GM12878 (cell line): ENCODE measurements at regions not wholly inside any gene's neighbourhood (a gene's known extent, or its start where the extent isn't known, plus 50 kb on each side); places are given as distances from the start of the nearest gene placed in this dataset.

Source experiments
- ATAC-seq: fragments of 200-7000 bp; cut with Tn5 transposase; 3 replicates; pipeline ENCODE4 v1.9.1; 2020; ENCODE audit warnings: mild to moderate bottlenecking, moderate library complexity
- BruUV-seq: library from RNA; stranded (reverse); fragments of 400-500 nt; replicated peaks from 2 replicates; lab custom pipeline; 2021; lab: Mats Ljungman, UMichigan
- CTCF ChIA-PET: fragments of 300-600 bp; sonication (Branson Sonifier 250); formaldehyde crosslinking; extraction: SDS; loops from one replicate; lab custom pipeline; 2021; ENCODE audit warnings: inconsistent platforms; lab: Yijun Ruan, JAX
- POLR2A ChIA-PET: fragments of 350-600 bp; formaldehyde crosslinking; extraction: SDS; loops from one replicate; lab custom pipeline; 2021; ENCODE audit warnings: inconsistent platforms; lab: Charles Lee
- RAD21 ChIA-PET: fragments of 300-600 bp; sonication (Branson Sonifier 250); formaldehyde crosslinking; loops from one replicate; lab custom pipeline; 2023; ENCODE audit warnings: antibody characterized with exemption; ENCODE audit not compliant: unreplicated experiment; lab: Charles Lee
- SMC1A ChIA-PET: fragments of 300-600 bp; sonication (Branson Sonifier 250); formaldehyde crosslinking; loops from one replicate; lab custom pipeline; 2023; ENCODE audit not compliant: unreplicated experiment, uncharacterized antibody; lab: Charles Lee
- DNase-seq: peaks from one replicate; pipeline ENCODE4 v3.0.0-alpha.2; 2011; ENCODE audit warnings: low read depth, low spot score
- FAIRE-seq: peaks from 3 replicates; lab custom pipeline; 2011; peaks lifted over from hg19 to GRCh38; lab: Jason Lieb, UNC
- H2AFZ ChIP-seq: 2 replicates; pipeline ENCODE4 v1.6.0; 2011; ENCODE audit warnings: low read depth, low read length, control low read depth; ENCODE audit not compliant: control insufficient read depth
- H3K27ac ChIP-seq: 2 replicates; pipeline ENCODE4 v1.5.1; 2011; ENCODE audit warnings: control low read depth; ENCODE audit not compliant: control insufficient read depth, insufficient read depth
- H3K27me3 ChIP-seq, 2 experiments: replicated peaks in 1 of 2; 2 replicates each; pipeline versions ENCODE4 v1.6.0 to v1.6.1; 2011; ENCODE audit warnings: low read length in 1 of 2; ENCODE audit not compliant: control insufficient read depth in 2 of 2, insufficient read depth in 2 of 2
- H3K36me3 ChIP-seq, 2 experiments: 2 replicates each; pipeline ENCODE4 v1.5.1; 2011; ENCODE audit warnings: low read length in 1 of 2; ENCODE audit not compliant: control insufficient read depth in 2 of 2, insufficient read depth in 2 of 2
- H3K4me1 ChIP-seq: 2 replicates; pipeline ENCODE4 v1.6.1; 2011; ENCODE audit warnings: mild to moderate bottlenecking, low read length, moderate library complexity, mixed read lengths; ENCODE audit not compliant: control insufficient read depth, insufficient read depth
- H3K4me2 ChIP-seq: 2 replicates; pipeline ENCODE4 v1.6.0; 2011; ENCODE audit warnings: control low read depth; ENCODE audit not compliant: control insufficient read depth, insufficient read depth
- H3K4me3 ChIP-seq: fragments of 200-600 bp; sonication (generic); 2 replicates; pipeline ENCODE4 v1.5.1; 2016
- H3K79me2 ChIP-seq: 2 replicates; pipeline ENCODE4 v1.6.0; 2011; ENCODE audit warnings: low read length; ENCODE audit not compliant: control insufficient read depth, insufficient read depth
- H3K9ac ChIP-seq: 2 replicates; pipeline ENCODE4 v1.8.0; 2011; ENCODE audit warnings: low read length, control low read depth, mixed read lengths; ENCODE audit not compliant: control insufficient read depth, insufficient read depth
- H3K9me3 ChIP-seq: replicated peaks from 3 replicates; pipeline ENCODE4 v1.5.1; 2011; ENCODE audit warnings: mild to moderate bottlenecking, low read length; ENCODE audit not compliant: control insufficient read depth, insufficient read depth
- H4K20me1 ChIP-seq: 2 replicates; pipeline ENCODE4 v1.6.0; 2011; ENCODE audit not compliant: control insufficient read depth, insufficient read depth
- BMI1 ChIP-seq: fragments of 450-650 bp; IDR thresholded peaks from 2 replicates; pipeline ENCODE4 v1.6.1; 2016; ENCODE audit warnings: mild to moderate bottlenecking, moderate library complexity, borderline replicate concordance
- E2F4 ChIP-seq: IDR thresholded peaks from 2 replicates; pipeline ENCODE4 v1.6.1; 2012; ENCODE audit warnings: low read depth, low read length, improper control_type of control experiment
- ESRRA ChIP-seq: IDR thresholded peaks from 2 replicates; pipeline ENCODE4 v1.6.1; 2012; ENCODE audit warnings: mild to moderate bottlenecking, low read length, improper control_type of control experiment
- KDM1A ChIP-seq: fragments of 200-600 bp; sonication (generic); IDR thresholded peaks from 2 replicates; pipeline ENCODE4 v1.6.1; 2016; ENCODE audit warnings: borderline replicate concordance
- MEF2B ChIP-seq: fragments of 450-650 bp; IDR thresholded peaks from 2 replicates; pipeline ENCODE4 v1.6.1; 2018; ENCODE audit warnings: mild to moderate bottlenecking, moderate library complexity; ENCODE audit not compliant: partially characterized antibody, poor library complexity, severe bottlenecking
- MTA2 ChIP-seq: fragments of 450-650 bp; IDR thresholded peaks from 2 replicates; pipeline ENCODE4 v1.6.1; 2016; ENCODE audit warnings: low read depth, mild to moderate bottlenecking, moderate library complexity
- MYB ChIP-seq: fragments of 150-350 bp; IDR thresholded peaks from 2 replicates; pipeline ENCODE4 v1.6.1; 2014; ENCODE audit warnings: mild to moderate bottlenecking, low read depth, low read length, borderline replicate concordance
- MYC ChIP-seq: IDR thresholded peaks from 2 replicates; pipeline ENCODE4 v1.6.1; 2011; ENCODE audit warnings: mild to moderate bottlenecking, low read length, moderate library complexity, inconsistent platforms; ENCODE audit not compliant: insufficient read depth, insufficient replicate concordance, insufficient read length, severe bottlenecking
- RCOR1 ChIP-seq: conservative IDR thresholded peaks from 2 replicates; pipeline ENCODE4 v1.6.1; 2012; ENCODE audit warnings: low read depth, low read length, improper control_type of control experiment
- SPI1 ChIP-seq: IDR thresholded peaks from 2 replicates; pipeline ENCODE4 v1.6.1; 2011; ENCODE audit warnings: low read depth, mild to moderate bottlenecking, low read length, moderate library complexity, borderline replicate concordance; ENCODE audit not compliant: insufficient read depth
- ZNF217 ChIP-seq: fragments of 450-650 bp; IDR thresholded peaks from 2 replicates; pipeline ENCODE4 v1.6.1; 2017; ENCODE audit warnings: antibody characterized with exemption, mild to moderate bottlenecking
- ZNF384 ChIP-seq: IDR thresholded peaks from 2 replicates; pipeline ENCODE4 v1.6.1; 2012; ENCODE audit warnings: low read depth, mild to moderate bottlenecking, low read length, improper control_type of control experiment, borderline replicate concordance
- ZNF622 ChIP-seq: fragments of 450-650 bp; IDR thresholded peaks from 2 replicates; pipeline ENCODE4 v1.6.1; 2017; ENCODE audit warnings: mild to moderate bottlenecking, inconsistent platforms
- WGBS: methylation state at CpG from one replicate; pipeline ENCODE4 v1.1.6; 2016; ENCODE audit warnings: low lambda C conversion rate; ENCODE audit not compliant: insufficient replicate concordance, insufficient coverage; ENCODE audit errors: missing lambda C conversion rate; 5-methylcytosine and 5-hydroxymethylcytosine counted together
- in situ Hi-C: fragments of 300-500 bp; cut with MboI; formaldehyde crosslinking; loops from 9 replicates; pipeline ENCODE4 v1.14.3; 2018; ENCODE audit warnings: mixed read lengths
- intact Hi-C: fragments of 100-400 bp; cut with micrococcal nuclease; formaldehyde crosslinking; loops from one replicate; pipeline ENCODE4 v1.14.2; 2022; ENCODE audit not compliant: unreplicated experiment
- TF ChIP-seq, protein P1 (sequence below): fragments of 450-650 bp; conservative IDR thresholded peaks from 2 replicates; pipeline ENCODE4 v1.6.1; 2017; ENCODE audit warnings: mild to moderate bottlenecking, moderate library complexity

GRCh38 chr13:103236213-103236612 lies 170.0 kb upstream of the SLC10A2 start (continued):
- no peak for TF ChIP-seq MYB

GRCh38 chr13:103229674-103230073 lies 163.5 kb upstream of the SLC10A2 start:
- H3K27me3 ChIP-seq, result no peaks in the 10 kb centered on the region
- DNase-seq (no peak), ATAC-seq (no peak), FAIRE-seq (no peak)
- intact Hi-C loops, result no loop called here
- H2AFZ ChIP-seq, result no peak overlapping the region
- H3K9ac ChIP-seq, result no peak overlapping the region
- no TSS peak for BruUV-seq
- H4K20me1 ChIP-seq, result no peaks in the 10 kb centered on the region
- ChIA-PET SMC1A (interaction anchor here (0.8 to 1.3 kb wide), 2 partner anchors 12 to 77 kb away, joined by 3 to 4 read pairs; no protein-coding TSS in a partner anchor), POLR2A (no interaction called here), CTCF (interaction anchor here (1.7 kb wide), 1 partner anchor 10 kb away, joined by 7 read pairs; no protein-coding TSS in a partner anchor), RAD21 (no interaction called here)
- H3K4me2 ChIP-seq, result no peak overlapping the region
- H3K4me1 ChIP-seq, result no peaks in the 10 kb centered on the region
- 4% methylated on average over 1 of the region's 1 CpG for WGBS
- no peak overlapping the region for H3K4me3 ChIP-seq
- no peak overlapping the region for H3K27ac ChIP-seq
- H3K9me3 ChIP-seq, result no peaks in the 10 kb centered on the region; the same call in 2 of the 3 replicates
- in situ Hi-C loops, result no loop called here
- TF ChIP-seq MYC, result no peak
- TF ChIP-seq ZNF384, result peak; percentile 41; the same call in 1 of the 2 replicates
- peak; percentile 17 for TF ChIP-seq MEF2B
- no peaks in the 10 kb centered on the region for H3K36me3 ChIP-seq
- no peaks in the 10 kb centered on the region for H3K79me2 ChIP-seq

DNA sequence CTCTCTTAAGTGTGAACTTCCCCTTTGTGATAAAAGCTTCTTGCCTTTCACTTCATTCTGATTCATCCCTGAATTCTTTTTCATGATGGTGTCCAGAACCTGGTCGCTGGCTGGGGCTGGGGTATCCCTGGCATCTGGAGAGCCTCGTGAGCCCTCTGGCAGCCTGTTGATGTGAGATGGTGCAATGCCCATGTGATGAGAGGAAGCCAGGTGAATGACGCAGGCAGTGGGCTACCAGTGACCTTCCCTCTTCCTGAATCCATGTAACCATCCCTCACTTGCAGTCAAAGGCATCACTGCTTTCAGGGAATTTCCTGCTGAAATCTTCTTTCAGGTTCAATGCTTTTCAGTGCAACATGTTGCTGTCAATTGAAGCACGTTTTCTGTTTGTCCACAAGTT lies 158.6 kb upstream of the SLC10A2 start:
- in situ Hi-C loops, result no loop called here
- SMC1A ChIA-PET, result interaction anchor here (0.9 to 1.2 kb wide), 2 partner anchors 11 to 49 kb away, joined by 3 read pairs; no protein-coding TSS in a partner anchor
- no peak for FAIRE-seq
- TF ChIP-seq KDM1A (no peak), MTA2 (no peak), ESRRA (no peak), E2F4 (no peak), ZNF622 (no peak), RCOR1 (no peak), BMI1 (no peak), SPI1 (no peak), ZNF217 (no peak), MEF2B (no peak)
- TF ChIP-seq, protein P1, sequence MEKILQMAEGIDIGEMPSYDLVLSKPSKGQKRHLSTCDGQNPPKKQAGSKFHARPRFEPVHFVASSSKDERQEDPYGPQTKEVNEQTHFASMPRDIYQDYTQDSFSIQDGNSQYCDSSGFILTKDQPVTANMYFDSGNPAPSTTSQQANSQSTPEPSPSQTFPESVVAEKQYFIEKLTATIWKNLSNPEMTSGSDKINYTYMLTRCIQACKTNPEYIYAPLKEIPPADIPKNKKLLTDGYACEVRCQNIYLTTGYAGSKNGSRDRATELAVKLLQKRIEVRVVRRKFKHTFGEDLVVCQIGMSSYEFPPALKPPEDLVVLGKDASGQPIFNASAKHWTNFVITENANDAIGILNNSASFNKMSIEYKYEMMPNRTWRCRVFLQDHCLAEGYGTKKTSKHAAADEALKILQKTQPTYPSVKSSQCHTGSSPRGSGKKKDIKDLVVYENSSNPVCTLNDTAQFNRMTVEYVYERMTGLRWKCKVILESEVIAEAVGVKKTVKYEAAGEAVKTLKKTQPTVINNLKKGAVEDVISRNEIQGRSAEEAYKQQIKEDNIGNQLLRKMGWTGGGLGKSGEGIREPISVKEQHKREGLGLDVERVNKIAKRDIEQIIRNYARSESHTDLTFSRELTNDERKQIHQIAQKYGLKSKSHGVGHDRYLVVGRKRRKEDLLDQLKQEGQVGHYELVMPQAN, result no peak

More for the DNA sequence above, 158.6 kb upstream of the SLC10A2 start:
- ChIA-PET POLR2A (no interaction called here), RAD21 (no interaction called here), CTCF (no interaction called here)
- H3K27me3 ChIP-seq, result no peaks in the 10 kb centered on the region
- no peaks in the 10 kb centered on the region for H3K9me3 ChIP-seq
- H3K27ac ChIP-seq, result no peak overlapping the region
- no peaks in the 10 kb centered on the region for H3K36me3 ChIP-seq
- no TSS peak for BruUV-seq
- no peak overlapping the region for H3K9ac ChIP-seq
- H2AFZ ChIP-seq, result no peak overlapping the region
- no peaks in the 10 kb centered on the region for H3K79me2 ChIP-seq
- no peaks in the 10 kb centered on the region for H4K20me1 ChIP-seq
- ATAC-seq, result no peak
- intact Hi-C loops, result no loop called here
- 23% methylated on average over 4 of the region's 4 CpGs for WGBS
- no peak overlapping the region for H3K4me2 ChIP-seq
- DNase-seq, result no peak
- H3K4me1 ChIP-seq, result no peaks in the 10 kb centered on the region
- H3K4me3 ChIP-seq, result no peak overlapping the region
